GM19351 (cell line): ENCODE measurements at regions not wholly inside any gene's neighbourhood (a gene's known extent, or its start where the extent isn't known, plus 50 kb on each side); places are given as distances from the start of the nearest gene placed in this dataset.

Source experiments
- ATAC-seq: cut with Tn5 transposase; IDR thresholded peaks from one replicate; pipeline ENCODE4 v1.9.1; 2021; ENCODE audit warnings: mild to moderate bottlenecking, moderate library complexity; ENCODE audit not compliant: unreplicated experiment

DNA sequence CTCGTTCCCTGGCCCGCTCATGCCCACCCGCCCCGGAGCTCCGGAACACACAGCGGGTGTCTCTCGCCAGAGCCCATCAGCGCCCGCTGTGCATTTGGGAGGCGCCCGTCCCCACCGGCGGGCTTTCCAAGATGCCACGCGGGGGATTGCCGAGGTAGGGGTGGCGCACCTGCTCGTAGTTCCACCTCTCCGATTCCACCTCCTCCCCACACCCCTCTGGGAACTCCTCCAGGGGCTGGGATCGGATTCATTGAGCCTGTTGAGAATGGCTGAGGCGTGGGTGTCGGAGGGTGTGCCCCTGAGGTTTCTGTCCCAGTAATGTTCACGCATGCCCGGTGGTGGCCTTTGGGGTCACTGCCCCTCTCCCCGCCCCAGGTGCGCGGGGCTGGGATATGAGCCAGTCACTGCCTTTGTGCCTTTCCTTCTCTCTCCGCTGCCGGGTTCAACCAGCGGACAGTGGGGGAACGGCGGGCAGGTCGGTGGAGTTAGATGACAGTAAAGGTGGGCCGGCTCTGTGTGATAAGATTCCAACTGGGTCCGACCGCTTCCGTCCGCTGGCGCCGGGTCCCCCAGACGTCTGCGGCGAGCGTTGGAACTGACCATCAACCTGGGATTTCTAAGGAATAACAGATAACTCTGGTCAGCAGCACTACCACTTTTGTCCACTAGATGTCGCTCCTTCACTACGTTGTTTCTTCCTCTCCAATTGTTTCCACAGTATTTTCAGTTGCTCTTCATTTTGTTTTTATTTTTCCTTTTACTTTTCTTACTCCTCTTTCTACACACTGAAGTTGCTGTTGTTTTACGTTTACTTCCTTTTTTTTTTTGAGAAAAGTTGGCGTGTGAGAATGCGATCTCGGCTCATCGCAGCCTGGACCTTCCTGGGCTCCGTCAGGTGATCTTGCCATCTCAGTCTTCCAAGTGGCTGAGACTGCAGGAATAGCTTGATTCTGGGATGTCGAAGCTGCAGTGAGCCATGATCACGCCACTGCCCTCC lies 178.1 kb upstream of the ALG10B start:
- ATAC-seq, result peak; percentile 77

DNA sequence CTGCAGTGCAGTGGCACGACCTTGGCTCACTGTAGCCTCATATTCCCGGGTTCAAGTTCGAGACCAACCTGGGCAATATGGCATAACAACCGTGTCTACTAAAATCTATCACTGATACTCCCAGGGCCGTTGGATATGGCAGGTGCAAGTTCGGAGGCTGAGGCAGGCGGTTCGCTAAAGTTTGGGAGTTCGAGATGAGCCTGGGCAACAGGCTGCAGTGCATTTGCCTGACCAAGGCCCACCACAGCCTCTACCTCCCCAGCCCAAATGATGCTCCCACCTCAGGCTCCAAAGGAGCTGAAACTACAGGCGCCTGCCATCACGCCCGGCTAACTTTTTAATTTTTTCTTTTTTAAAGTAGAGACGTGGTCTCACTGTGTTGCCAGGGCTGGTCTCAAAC lies 177.1 kb upstream of the ALG10B start:
- no peak for ATAC-seq

DNA sequence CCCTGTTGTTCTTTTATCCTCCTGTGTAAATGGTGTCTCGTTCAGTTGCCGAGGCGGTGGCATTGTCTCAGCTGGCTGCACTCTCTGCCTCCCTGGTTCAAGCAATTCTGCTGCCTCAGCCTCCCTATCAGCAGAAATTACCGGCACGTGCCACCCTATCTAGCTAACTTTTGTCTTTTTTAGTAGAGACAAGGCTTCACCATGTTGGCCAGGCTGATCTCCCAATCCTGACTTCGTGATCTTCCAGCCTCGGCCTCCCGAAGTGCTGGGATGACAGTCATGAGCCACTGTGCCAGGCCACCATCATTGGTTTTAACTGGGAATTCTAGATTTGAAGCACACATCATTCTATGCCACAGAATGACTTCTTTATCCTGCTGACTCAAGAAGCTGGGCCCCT lies 175.3 kb upstream of the ALG10B start:
- no peak for ATAC-seq

DNA sequence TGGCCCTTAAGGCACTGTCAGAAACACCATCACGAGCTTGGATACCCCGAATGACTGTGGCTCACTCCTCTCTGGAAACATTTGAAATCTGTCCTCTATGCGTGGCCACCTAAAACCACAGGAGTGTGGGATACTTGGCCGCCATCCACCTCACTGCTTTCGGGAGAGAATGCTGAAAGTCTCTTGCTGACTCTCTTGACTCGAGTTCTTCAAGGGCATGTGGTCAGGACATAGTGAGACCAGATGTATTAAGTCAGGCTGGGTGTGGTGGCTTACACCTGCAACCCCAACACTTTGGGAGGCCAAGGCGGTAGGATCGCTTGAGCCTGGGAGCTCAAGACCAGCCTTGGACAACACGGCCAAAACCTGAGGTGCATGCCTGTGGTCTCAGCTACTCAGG lies 174.7 kb upstream of the ALG10B start:
- no peak for ATAC-seq

DNA sequence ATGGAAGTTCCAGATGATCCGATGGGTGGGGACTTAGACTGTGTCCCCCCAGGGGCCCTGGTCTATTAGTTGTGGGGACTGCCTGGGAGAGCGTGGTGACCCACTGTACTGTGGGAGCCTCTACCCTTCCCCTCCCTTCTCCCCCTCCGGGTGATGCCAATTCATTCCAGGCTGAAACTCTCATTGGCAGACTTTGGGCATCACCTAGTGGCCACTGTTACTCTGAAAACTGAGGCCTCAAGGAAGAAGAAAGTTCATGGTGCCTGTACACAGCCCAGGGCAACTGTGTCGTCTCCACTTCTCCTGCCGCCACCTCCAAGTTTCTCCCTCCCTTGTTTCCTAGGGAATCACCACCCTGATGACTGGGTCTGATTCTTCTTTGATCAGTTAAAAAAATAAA lies 173.6 kb upstream of the ALG10B start:
- no peak for ATAC-seq

DNA sequence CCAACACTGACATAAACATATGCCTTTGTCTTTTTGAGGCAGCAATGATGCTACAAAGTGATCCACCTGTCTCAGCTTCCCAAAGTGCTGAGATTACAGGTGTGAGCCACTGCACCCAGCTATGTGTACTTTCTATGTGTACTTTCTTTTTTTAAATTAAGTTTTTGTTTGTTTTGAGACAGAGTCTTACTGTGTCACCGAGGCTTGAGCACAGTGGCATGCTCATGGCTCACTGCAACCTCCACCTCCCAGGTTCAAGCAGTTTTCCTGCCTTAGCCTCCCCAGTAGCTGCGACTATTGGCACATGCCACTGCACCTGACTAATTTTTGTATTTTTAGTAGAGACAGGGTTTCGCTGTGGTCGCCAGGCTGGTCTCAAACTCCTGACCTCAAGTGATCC lies 172.5 kb upstream of the ALG10B start:
- ATAC-seq, result no peak

DNA sequence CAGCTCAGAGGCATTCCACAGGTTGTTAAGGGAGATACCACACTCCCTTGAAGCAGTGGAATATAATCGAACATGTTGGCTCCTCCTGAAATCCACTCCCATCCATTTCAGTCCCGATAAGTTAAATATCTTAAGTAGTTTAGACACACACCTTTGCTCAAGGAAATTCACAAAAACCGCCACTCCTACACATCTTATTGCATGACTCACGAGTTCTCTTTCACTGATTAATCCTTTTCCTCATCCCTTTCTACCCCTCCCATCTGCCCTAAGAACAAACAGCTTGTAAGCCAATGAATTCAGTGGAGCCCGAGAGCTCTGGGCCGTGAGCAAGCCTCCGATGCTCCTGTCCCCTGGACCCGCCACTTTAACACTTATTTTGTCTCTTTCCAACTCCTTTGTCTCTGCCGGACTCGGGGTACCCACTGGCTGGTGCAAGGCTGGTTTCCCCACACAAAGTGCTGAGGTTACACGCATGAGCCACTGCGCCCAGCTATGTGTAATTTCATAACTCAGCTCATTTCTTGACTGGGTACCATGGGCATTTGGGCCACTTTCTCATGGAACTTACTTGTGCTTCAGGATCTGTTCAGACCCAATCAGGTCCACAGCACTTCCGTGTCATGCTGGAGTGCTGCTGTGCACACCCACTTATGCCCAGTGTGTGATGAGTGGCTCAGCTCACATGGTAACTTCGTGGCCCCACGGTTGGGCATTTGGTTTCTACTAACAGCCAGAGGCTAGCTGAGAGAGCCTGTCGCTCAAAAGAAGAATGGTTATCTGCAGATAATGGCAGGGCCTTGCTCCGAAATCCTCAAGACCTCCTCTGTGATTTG lies 171.8 kb upstream of the ALG10B start:
- ATAC-seq, result no peak

DNA sequence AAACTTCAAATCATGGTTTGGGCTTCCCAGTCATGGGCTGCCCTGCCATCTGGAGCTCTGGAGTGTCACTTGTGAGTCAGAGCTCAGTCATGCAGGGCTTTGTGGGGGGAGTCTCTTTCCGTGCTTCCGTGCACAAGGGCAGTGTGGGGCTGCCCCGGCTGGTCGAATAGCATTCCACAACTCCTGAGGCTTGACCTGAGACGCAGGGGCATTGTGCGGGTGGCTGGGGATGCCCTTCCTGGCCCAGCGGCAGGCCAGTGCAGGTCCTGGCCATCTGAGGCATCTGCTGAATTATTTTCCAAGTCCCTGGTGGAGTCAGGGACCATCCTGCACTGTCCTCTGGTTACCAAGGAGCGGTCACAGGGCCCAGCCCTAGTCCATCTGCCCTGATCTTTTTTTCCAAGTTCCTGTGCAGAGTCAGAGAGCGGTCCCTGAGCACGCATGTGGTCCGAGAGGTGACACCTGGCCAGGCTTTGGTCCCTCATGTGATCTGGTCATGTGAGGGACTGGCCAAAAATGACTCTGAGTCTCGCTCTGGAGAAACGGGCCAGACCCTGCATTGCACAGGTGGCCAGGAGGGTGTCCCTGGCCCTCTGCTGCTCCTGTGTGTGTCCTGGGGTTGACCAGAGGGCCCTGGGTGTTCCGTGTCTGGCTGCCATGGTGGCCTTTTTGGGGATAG lies 167.0 kb upstream of the ALG10B start:
- ATAC-seq, result no peak

DNA sequence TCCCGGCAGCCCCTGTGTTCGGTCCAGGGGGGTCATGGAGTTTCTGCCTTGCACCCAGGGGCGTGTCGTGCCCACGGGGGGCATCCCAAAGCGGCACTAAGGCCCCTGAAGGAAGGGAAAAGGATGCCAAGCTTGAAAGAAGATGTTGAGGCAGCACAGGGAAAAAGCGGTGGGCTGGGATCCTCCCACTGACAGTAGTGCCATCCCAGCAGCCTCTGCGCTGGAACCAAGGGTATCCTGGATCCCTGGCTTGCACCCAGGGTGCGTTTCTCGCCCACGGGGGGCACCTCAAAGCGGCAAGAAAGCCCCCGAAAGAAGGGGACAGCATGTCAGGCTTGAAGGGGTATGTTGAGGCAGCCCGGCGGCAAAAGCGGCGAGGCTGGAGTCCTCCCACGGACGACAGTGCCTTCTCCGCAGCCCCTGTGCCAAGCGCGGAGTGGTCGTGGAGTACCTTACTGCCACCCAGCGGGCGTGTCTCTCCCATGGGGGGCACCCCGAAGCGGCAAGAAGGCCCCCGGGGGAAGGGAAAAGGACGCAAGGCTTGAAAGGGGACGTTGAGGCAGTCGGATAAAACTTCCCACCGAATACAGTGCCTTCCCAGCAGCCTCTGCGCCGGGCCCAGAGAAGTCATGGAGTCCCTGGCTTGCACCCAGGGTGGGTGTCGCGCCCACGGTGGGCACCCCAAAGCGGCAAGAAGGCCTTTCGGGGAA lies 164.4 kb upstream of the ALG10B start:
- no peak for ATAC-seq

DNA sequence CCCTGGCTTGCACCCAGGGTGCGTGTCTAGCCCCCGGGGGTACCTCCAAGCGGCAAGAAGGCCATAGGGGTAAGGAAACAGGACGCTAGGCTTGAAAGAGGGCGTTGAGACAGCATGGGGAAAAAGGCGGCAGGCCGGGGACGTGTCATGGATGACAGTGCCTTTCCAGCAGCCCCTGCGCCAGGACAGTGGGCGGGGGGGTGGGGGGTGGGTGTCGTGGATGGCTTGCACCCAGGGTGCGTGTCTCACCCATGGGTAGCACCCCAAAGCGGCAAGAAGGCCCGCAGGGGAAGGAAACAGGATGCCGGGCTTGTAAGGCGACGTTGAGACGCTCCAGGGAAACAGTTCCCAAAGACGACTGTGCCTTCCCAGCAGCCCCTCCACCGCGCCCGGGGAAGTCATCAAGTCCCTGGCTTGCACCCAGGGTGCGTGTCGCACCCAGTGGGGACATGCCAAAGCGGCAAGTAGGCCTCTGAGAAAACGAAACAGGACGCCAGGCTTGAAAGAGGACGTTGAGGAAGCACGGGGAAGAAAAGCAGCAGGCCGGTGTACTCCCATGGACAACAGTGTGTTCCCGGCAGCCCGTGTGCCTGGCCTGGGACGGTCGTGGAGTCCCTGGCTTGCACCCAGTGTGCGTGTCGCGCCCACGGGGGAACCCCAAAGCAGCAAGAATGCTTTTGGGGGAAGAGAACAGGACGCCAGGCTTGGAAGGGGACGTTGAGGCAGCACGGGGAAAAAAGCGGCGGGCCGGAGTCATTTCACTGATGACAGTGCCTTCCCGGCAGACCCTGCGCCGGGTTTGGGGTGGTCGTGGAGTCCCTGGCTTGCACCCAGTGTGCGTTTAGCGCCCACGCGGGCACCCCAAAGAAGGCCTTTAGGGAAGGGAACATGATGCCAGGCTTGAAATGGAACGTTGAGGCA lies 163.5 kb upstream of the ALG10B start:
- no peak for ATAC-seq

DNA sequence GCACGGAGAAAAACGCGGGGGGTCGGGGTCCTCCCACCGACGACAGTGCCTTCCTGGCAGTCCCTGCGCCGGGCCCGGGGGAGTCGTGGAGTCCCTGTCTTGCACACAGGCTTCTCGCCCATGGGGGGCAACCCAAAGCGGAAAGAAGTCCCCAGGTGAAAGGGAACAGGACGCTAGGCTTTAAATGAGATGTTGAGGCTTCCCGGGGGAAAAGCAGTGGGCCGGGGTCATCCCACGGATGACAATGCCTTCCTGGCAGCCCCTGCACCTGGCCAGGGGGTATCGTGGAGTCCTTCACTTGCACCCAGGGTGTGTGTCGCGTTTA lies 162.9 kb upstream of the ALG10B start:
- no peak for ATAC-seq

DNA sequence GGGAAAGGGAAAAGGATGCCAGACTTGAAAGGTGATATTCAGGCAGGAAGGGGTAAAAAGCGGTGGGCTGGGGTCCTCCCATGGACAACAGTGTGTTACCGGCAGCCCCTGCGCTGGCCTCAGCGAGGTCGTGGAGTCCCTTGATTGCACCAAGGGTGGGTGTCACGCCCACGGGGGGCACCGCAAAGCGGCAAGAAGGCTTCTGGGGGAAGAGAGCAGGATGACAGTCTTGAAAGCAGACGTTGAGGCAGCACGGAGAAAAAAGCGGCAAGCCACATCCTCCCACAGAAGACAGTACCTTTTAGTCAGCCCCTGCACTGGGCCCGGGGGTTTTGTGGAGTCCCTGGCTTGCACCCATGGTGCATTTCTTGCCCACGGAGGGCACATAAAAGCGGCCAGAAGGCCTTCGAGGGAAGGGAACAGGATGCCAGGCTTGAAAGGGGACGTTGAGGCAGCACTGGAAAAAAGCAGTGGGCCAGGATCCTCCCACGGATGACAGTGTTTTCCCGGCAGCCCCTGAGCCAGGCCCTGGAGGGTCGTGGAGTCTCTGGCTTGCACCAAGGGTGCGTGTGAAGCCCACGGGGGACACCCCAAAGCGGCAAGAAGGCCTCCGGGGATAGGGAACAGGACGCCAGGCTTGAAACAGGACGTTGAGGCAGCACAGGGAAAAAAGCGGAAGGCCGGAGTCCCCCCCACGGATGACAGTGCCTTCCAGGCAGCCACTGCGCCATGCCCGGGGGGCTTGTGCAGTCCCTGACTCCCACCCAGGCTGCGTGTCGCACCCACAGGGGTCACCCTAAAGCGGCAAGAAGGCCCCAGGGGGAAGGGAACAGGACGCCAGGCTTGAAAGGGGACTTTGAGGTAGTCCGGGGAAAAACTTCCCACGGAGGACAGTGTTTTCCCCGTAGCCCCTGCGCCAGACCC lies 162.2 kb upstream of the ALG10B start:
- no peak for ATAC-seq

DNA sequence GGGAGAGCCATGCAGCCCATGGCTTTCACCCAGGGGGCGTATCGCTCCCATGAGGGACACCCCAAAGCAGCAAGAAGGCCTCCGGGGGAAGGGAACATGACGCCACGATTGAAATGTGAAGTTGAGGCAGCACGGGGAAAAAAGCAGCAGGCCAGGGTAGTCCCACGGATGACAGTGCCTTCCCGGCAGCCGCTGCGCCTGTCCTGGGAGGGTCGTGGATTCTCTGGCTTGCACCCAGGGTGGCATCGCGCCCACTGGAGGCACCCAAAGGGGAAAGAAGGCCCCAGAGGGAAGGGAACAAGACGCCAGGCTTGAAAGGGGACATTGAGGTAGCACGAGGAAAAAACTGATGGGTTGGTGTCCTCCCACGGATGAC lies 161.6 kb upstream of the ALG10B start:
- no peak for ATAC-seq

DNA sequence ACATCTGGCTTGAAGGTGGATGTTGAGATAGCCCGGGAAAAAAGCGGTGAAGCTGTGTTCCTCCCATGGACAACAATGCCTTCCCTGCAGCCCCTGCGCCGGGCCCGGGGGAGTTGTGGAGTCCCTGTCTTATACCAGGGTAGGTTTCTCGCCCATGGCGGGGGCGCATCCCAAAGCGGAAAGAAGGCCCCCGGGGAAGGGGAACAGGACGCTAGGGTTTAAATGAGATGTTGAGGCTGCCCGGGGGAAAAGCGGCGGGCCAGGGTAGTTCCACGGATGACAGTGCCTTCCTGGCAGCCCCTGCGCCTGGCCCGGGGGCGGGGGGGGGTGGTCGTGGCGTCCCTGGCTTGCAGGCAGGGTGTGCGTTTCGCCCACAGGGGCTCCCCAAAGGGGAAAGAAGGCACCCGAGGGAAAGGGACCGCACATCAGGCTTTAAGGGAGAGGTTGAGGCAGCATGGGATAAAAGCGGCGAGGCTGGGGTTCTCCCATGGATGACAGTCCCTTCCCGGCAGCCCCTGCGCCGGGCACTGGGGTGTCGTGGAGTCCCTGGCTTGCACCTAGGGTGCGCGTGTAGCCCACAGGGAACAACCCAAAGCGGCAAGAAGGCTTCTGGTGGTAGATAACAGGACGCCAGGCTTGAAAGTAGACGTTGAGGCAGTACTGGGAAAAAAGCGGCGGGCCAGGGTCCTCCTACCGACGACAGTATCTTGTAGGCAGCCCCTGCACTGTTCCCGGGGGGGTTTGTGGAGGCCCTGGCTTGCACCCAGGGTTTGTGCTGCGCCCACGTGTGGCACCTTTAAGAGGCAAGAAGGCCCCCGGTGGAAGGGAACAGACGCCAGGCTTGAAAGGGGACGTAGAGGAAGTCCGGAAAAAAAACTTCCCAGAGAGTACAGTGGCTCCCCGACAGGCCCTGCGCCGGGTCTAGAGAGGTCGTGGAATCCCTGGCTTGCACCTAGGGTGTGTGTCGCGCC lies 160.8 kb upstream of the ALG10B start:
- ATAC-seq, result no peak

DNA sequence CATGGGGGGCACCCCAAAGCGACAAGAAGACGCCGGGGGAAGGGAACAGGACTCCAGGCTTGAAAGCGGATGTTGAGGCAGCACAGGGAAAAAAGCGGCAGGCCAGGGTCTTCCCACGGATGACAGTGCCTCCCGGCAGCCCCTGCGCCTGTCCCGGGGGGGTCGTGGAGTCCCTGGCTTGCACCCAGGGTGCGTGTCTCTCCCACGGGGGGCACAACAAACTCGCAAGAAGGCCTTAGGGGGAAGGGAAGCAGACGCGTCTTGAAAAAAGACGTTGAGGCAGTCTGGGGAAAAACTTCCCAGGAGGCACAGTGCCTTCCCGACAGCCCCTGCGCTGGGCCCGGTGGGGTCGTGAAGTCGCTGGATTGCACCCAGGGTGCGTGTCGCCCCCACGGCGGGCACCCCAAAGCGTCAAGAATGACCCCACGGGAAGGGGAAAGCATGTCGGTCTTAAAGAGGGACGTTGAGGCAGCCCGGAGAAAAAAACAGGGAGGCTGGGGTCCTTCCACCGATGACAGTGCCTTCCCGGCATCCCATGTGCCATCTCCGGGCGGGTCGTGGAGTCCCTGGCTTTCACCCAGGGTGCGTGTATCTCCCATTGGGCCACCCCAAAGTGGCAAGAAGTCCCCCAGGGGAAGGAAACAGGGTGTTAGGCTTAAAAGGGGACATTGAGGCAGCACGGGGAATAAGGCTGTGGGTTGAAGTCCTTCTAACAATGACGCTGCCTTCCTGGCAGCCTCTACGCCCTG lies 159.9 kb upstream of the ALG10B start:
- no peak for ATAC-seq

DNA sequence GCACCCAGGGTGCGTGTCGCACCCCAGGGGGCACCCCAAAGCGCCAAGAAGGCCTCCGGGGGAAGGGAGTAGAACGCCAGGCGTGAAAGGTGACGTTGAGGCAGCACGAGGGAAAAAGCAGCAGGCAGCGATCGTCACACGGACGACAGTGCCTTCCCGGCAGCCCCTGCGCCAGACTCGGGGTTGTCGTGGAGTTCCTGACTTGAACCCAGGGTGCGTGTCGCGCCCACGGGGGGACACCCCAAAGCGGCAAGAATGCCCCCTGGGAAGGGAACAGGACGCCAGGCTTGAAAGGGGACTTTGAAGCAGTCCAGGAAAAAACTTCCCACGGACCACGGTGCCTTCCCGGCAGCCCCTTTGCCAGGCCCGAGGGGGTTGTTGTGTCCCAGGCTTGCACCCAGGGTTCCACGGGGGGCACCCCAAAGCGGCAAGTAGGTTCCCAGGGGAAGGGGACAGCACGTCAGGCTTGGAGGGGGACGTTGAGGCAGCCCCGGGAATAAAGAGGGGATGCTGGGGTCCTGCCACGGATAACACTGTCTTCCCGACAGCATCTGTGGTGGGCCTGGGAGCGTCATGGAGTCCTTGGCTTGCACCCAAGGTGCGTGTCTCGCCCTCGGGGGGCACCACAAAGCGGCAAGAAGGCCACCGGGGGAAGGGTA lies 159.2 kb upstream of the ALG10B start:
- ATAC-seq, result no peak
